H9 (cell line): ENCODE measurements at regions not wholly inside any gene's neighbourhood (a gene's known extent, or its start where the extent isn't known, plus 50 kb on each side); places are given as distances from the start of the nearest gene placed in this dataset.

Source experiments
- DNase-seq: peaks from one replicate; pipeline ENCODE4 v3.0.0-alpha.2; 2017
- H2AFZ ChIP-seq: one replicate; pipeline ENCODE4 v1.6.1; 2013; ENCODE audit warnings: mild to moderate bottlenecking, low read length, control low read depth, moderate library complexity
- H2AK5ac ChIP-seq: 2 replicates; pipeline ENCODE4 v1.6.1; 2013; ENCODE audit warnings: low read length, control low read depth, mixed read lengths; ENCODE audit not compliant: insufficient read length
- H2BK120ac ChIP-seq: one replicate; pipeline ENCODE4 v1.6.1; 2013; ENCODE audit warnings: low read depth, mild to moderate bottlenecking, low read length, control low read depth, inconsistent platforms; ENCODE audit not compliant: poor library complexity, severe bottlenecking
- H2BK12ac ChIP-seq: 2 replicates; pipeline ENCODE4 v1.6.1; 2013; ENCODE audit warnings: low read length, control low read depth, mixed read lengths, low read depth; ENCODE audit not compliant: insufficient read length
- H2BK15ac ChIP-seq: 2 replicates; pipeline ENCODE4 v1.6.1; 2013; ENCODE audit warnings: low read depth, low read length, control low read depth
- H2BK20ac ChIP-seq: one replicate; pipeline ENCODE4 v1.6.1; 2013; ENCODE audit warnings: low read depth, mild to moderate bottlenecking, low read length, control low read depth, inconsistent platforms; ENCODE audit not compliant: poor library complexity, severe bottlenecking
- H2BK5ac ChIP-seq: 2 replicates; pipeline ENCODE4 v1.6.1; 2013; ENCODE audit warnings: low read length, control low read depth, mixed read lengths; ENCODE audit not compliant: insufficient read length
- H3K14ac ChIP-seq: 2 replicates; pipeline ENCODE4 v1.6.1; 2013; ENCODE audit warnings: low read length, control low read depth; ENCODE audit not compliant: insufficient read depth
- H3K18ac ChIP-seq: 2 replicates; pipeline ENCODE4 v1.6.1; 2013; ENCODE audit warnings: low read depth, mild to moderate bottlenecking, mixed read lengths, low read length, control low read depth; ENCODE audit not compliant: insufficient read length
- H3K23ac ChIP-seq: 2 replicates; pipeline ENCODE4 v1.6.1; 2013; ENCODE audit warnings: low read length, control low read depth, mixed read lengths, low read depth; ENCODE audit not compliant: insufficient read length
- H3K23me2 ChIP-seq: 2 replicates; pipeline ENCODE4 v1.6.1; 2013; ENCODE audit warnings: low read depth, mild to moderate bottlenecking, mixed read lengths, low read length, control low read depth; ENCODE audit not compliant: insufficient read length, poor library complexity, severe bottlenecking
- H3K27ac ChIP-seq: 2 replicates; pipeline ENCODE4 v1.5.1; 2013; ENCODE audit warnings: low read length, control low read depth, mixed read lengths, low read depth; ENCODE audit not compliant: insufficient read length
- H3K27me3 ChIP-seq: 2 replicates; pipeline ENCODE4 v1.6.1; 2013; ENCODE audit warnings: low read length, control low read depth, inconsistent platforms; ENCODE audit not compliant: insufficient read depth
- H3K4ac ChIP-seq: 2 replicates; pipeline ENCODE4 v1.6.1; 2013; ENCODE audit warnings: low read depth, mild to moderate bottlenecking, control low read depth, inconsistent platforms, low read length, moderate library complexity
- H3K4me1 ChIP-seq: 2 replicates; pipeline ENCODE4 v1.6.1; 2013; ENCODE audit warnings: low read length, control low read depth, inconsistent platforms; ENCODE audit not compliant: insufficient read depth
- H3K4me2 ChIP-seq: 2 replicates; pipeline ENCODE4 v1.6.1; 2013; ENCODE audit warnings: low read length, control low read depth, mixed read lengths; ENCODE audit not compliant: insufficient read length, insufficient read depth
- H3K56ac ChIP-seq: 2 replicates; pipeline ENCODE4 v1.6.1; 2013; ENCODE audit warnings: low read depth, mild to moderate bottlenecking, mixed read lengths, low read length, control low read depth; ENCODE audit not compliant: insufficient read length
- H3K79me1 ChIP-seq: 2 replicates; pipeline ENCODE4 v1.6.1; 2013; ENCODE audit warnings: low read depth, mild to moderate bottlenecking, moderate library complexity, low read length, control low read depth, inconsistent platforms; ENCODE audit not compliant: insufficient read depth, poor library complexity, severe bottlenecking
- H3K79me2 ChIP-seq: 2 replicates; pipeline ENCODE4 v1.6.1; 2013; ENCODE audit warnings: low read length, control low read depth, inconsistent platforms; ENCODE audit not compliant: insufficient read depth
- H3K9ac ChIP-seq: 2 replicates; pipeline ENCODE4 v1.6.1; 2013; ENCODE audit warnings: low read length, control low read depth, mixed read lengths; ENCODE audit not compliant: insufficient read length; ENCODE audit errors: extremely low read depth
- H3K9me3 ChIP-seq: one replicate; pipeline ENCODE4 v1.6.1; 2013; ENCODE audit warnings: low read depth, low read length, inconsistent platforms; ENCODE audit not compliant: control insufficient read depth
- H3T11ph ChIP-seq: one replicate; pipeline ENCODE4 v1.6.1; 2013; ENCODE audit warnings: mild to moderate bottlenecking, low read length, control low read depth, inconsistent platforms
- H4K20me1 ChIP-seq: one replicate; pipeline ENCODE4 v1.6.1; 2013; ENCODE audit not compliant: control insufficient read depth, insufficient read length, insufficient read depth
- H4K5ac ChIP-seq: 2 replicates; pipeline ENCODE4 v1.6.1; 2013; ENCODE audit warnings: low read depth, mild to moderate bottlenecking, mixed read lengths, low read length, control low read depth; ENCODE audit not compliant: insufficient read length
- H4K8ac ChIP-seq: replicated peaks from 2 replicates; pipeline ENCODE4 v1.6.1; 2013; ENCODE audit warnings: low read length, control low read depth, mixed read lengths, low read depth; ENCODE audit not compliant: insufficient read length
- H4K91ac ChIP-seq: 2 replicates; pipeline ENCODE4 v1.6.1; 2013; ENCODE audit warnings: low read depth, mild to moderate bottlenecking, moderate library complexity, mixed read lengths, low read length, control low read depth; ENCODE audit not compliant: insufficient read length
- H3K27ac Mint-ChIP-seq, 3 experiments: 2 replicates in 2 of 3; 3 replicates in 1 of 3; pipeline ENCODE4 v1.8.0; 2020 to 2021; ENCODE audit warnings: mixed read lengths in 3 of 3, mild to moderate bottlenecking in 1 of 3, moderate library complexity in 1 of 3
- H3K27me3 Mint-ChIP-seq: 2 replicates; pipeline ENCODE4 v1.8.0; 2021; ENCODE audit warnings: low read depth, mild to moderate bottlenecking, moderate library complexity, mixed read lengths
- H3K36me3 Mint-ChIP-seq, 3 experiments: 2 replicates in 2 of 3; 3 replicates in 1 of 3; pipeline ENCODE4 v1.8.0; 2020 to 2021; ENCODE audit warnings: low read depth in 3 of 3, mixed read lengths in 3 of 3; ENCODE audit not compliant: insufficient read depth in 1 of 3
- H3K4me1 Mint-ChIP-seq, 2 experiments: 2 replicates each; pipeline ENCODE4 v1.8.0; 2020; ENCODE audit warnings: mixed read lengths in 2 of 2
- H3K4me3 Mint-ChIP-seq, 2 experiments: 2 replicates in 1 of 2; 3 replicates in 1 of 2; pipeline ENCODE4 v1.8.0; 2020 to 2021; ENCODE audit warnings: mild to moderate bottlenecking in 2 of 2, mixed read lengths in 2 of 2, moderate library complexity in 1 of 2
- H3K9me3 Mint-ChIP-seq, 2 experiments: 2 replicates in 1 of 2; 3 replicates in 1 of 2; pipeline ENCODE4 v1.8.0; 2020; ENCODE audit warnings: mild to moderate bottlenecking in 2 of 2, mixed read lengths in 2 of 2, moderate library complexity in 1 of 2
- CTCF ChIP-seq: fragments of 200-600 bp; sonication (generic); conservative IDR thresholded peaks from 3 replicates; pipeline ENCODE4 v1.8.0; 2021; ENCODE audit warnings: antibody characterized with exemption, mild to moderate bottlenecking
- WGBS: extraction: QIAGEN DNeasy Blood & Tissue Kit; methylation state at CpG from one replicate; pipeline ENCODE4 v1.1.7; 2013; ENCODE audit warnings: missing lambda C conversion rate, low lambda C conversion rate, mixed read lengths; ENCODE audit not compliant: insufficient read length; ENCODE audit errors: extremely low coverage; 5-methylcytosine and 5-hydroxymethylcytosine counted together

GRCh38 chr2:58479535-58480140, 238.5 kb upstream of the FANCL start:
- Histone ChIP-seq H4K8ac (no peak overlapping the region), H4K5ac (no peak overlapping the region), H4K20me1 (no peaks in the 10 kb centered on the region), H2BK20ac (no peak overlapping the region), H3K4me2 (no peak overlapping the region), H2AK5ac (no peak overlapping the region), H3K9me3 (no peaks in the 10 kb centered on the region), H3K4me1 (0 out of 2 replicates have a peak, but pooled peaks cover 1% of the 10 kb centered on the region), H3T11ph (no peak overlapping the region), H2BK120ac (no peak overlapping the region), H3K79me2 (no peaks in the 10 kb centered on the region), H3K27me3 (no peaks in the 10 kb centered on the region), H2BK12ac (no peak overlapping the region), H3K14ac (no peak overlapping the region), H2BK5ac (no peak overlapping the region), H3K4ac (no peak overlapping the region), H3K79me1 (no peaks in the 10 kb centered on the region), H3K23ac (no peak overlapping the region), H3K27ac (no peak overlapping the region), H3K23me2 (no peaks in the 10 kb centered on the region), H3K56ac (no peak overlapping the region), H2AFZ (no peak overlapping the region), H4K91ac (no peak overlapping the region), H3K18ac (no peak overlapping the region), H2BK15ac (no peak overlapping the region), H3K9ac (no peak overlapping the region)
- Mint-ChIP-seq H3K36me3 (peaks cover 0 to 7% (median 0%) of the 10 kb centered on the region in 3 experiments; a peak in 3 of 7 replicates), H3K27ac (no peak overlapping the region; a peak in 1 of 7 replicates), H3K4me3 (no peak overlapping the region), H3K9me3 (no peaks in the 10 kb centered on the region), H3K4me1 (peaks cover 34% of the 10 kb centered on the region in 2 experiments), H3K27me3 (peaks cover 2% of the 10 kb centered on the region)
- peak; percentile 21; the same call in 1 of the 3 replicates for TF ChIP-seq CTCF
- DNase-seq: peak; percentile 49
- no CpG with 5 or more reads among the region's 12 CpGs for WGBS
